ENCODE measurements at regions not wholly inside any gene's neighbourhood (a gene's known extent, or its start where the extent isn't known, plus 50 kb on each side); places are given as distances from the start of the nearest gene placed in this dataset.

DNA sequence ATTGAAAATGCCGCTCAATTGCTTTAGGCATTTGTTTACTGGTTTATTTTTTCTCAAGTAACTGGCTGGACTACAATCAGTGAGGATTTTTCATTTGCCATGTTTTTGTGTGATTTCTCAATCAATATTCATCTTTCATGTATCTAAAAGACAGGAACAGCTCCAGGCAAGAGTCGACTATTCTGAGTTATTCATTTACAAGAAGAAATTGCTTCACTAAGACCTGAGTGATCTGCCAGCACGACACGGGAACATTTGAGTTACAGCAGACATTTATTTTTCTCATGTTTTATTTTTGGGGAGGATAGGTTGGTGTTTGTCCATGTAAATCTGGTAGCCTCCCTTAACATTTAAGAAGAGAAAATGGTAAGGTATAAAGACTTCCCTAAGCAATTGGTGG is 124.1 kb downstream of the CBLN4 start:
- H3K79me2 ChIP-seq (ENCODE audit: control insufficient read depth, insufficient read depth, low read length), result no peaks in the 10 kb centered on the region
- FAIRE-seq (no peak), DNase-seq (ENCODE audit: low read depth, low spot score) (no peak), ATAC-seq (no peak)
- no peaks in the 10 kb centered on the region for H3K36me3 ChIP-seq (ENCODE audit: control insufficient read depth in 2 of 2, insufficient read depth in 2 of 2, low read length in 1 of 2)
- H3K4me2 ChIP-seq (ENCODE audit: control insufficient read depth, insufficient read depth), result no peak overlapping the region
- intact Hi-C loops (cut with micrococcal nuclease; ENCODE audit: unreplicated experiment), result no loop called here
- no peaks in the 10 kb centered on the region for H3K9me3 ChIP-seq (replicated peaks; ENCODE audit: control insufficient read depth, insufficient read depth, low read length)
- H4K20me1 ChIP-seq (ENCODE audit: control insufficient read depth, insufficient read depth), result no peaks in the 10 kb centered on the region
- CTCF ChIA-PET, result no interaction called here
- no TSS peak for BruUV-seq (replicated peaks)
- SMC1A ChIA-PET (ENCODE audit: uncharacterized antibody, unreplicated experiment), result no interaction called here
- H3K27ac ChIP-seq (ENCODE audit: control insufficient read depth, insufficient read depth), result no peak overlapping the region
- in situ Hi-C loops (cut with MboI), result no loop called here
- no peak overlapping the region for H3K9ac ChIP-seq (ENCODE audit: control insufficient read depth, insufficient read depth, low read length)
- H3K4me1 ChIP-seq (ENCODE audit: control insufficient read depth, insufficient read depth, low read length), result no peaks in the 10 kb centered on the region
- WGBS (ENCODE audit: insufficient coverage, insufficient replicate concordance, low lambda C conversion rate, missing lambda C conversion rate), result 29% methylated on average over 4 of the region's 4 CpGs
- POLR2A ChIA-PET, result no interaction called here
- H2AFZ ChIP-seq (ENCODE audit: control insufficient read depth, low read depth, low read length), result no peak overlapping the region
- no peaks in the 10 kb centered on the region for H3K27me3 ChIP-seq (replicated peaks in 1 of 2; ENCODE audit: control insufficient read depth in 2 of 2, insufficient read depth in 2 of 2, low read length in 1 of 2)
- no peak overlapping the region for H3K4me3 ChIP-seq
- TF ChIP-seq RUNX3 (IDR thresholded peaks at IDR 0.05; ENCODE audit: low read length), result no peak
- TF ChIP-seq, protein P1, sequence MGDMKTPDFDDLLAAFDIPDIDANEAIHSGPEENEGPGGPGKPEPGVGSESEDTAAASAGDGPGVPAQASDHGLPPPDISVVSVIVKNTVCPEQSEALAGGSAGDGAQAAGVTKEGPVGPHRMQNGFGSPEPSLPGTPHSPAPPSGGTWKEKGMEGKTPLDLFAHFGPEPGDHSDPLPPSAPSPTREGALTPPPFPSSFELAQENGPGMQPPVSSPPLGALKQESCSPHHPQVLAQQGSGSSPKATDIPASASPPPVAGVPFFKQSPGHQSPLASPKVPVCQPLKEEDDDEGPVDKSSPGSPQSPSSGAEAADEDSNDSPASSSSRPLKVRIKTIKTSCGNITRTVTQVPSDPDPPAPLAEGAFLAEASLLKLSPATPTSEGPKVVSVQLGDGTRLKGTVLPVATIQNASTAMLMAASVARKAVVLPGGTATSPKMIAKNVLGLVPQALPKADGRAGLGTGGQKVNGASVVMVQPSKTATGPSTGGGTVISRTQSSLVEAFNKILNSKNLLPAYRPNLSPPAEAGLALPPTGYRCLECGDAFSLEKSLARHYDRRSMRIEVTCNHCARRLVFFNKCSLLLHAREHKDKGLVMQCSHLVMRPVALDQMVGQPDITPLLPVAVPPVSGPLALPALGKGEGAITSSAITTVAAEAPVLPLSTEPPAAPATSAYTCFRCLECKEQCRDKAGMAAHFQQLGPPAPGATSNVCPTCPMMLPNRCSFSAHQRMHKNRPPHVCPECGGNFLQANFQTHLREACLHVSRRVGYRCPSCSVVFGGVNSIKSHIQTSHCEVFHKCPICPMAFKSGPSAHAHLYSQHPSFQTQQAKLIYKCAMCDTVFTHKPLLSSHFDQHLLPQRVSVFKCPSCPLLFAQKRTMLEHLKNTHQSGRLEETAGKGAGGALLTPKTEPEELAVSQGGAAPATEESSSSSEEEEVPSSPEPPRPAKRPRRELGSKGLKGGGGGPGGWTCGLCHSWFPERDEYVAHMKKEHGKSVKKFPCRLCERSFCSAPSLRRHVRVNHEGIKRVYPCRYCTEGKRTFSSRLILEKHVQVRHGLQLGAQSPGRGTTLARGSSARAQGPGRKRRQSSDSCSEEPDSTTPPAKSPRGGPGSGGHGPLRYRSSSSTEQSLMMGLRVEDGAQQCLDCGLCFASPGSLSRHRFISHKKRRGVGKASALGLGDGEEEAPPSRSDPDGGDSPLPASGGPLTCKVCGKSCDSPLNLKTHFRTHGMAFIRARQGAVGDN (IDR thresholded peaks at IDR 0.05), result no peak
- no peak for TF ChIP-seq ATF3 (IDR thresholded peaks at IDR 0.05; ENCODE audit: borderline replicate concordance, extremely low read depth, low read depth, low read length)
- TF ChIP-seq, protein P2, sequence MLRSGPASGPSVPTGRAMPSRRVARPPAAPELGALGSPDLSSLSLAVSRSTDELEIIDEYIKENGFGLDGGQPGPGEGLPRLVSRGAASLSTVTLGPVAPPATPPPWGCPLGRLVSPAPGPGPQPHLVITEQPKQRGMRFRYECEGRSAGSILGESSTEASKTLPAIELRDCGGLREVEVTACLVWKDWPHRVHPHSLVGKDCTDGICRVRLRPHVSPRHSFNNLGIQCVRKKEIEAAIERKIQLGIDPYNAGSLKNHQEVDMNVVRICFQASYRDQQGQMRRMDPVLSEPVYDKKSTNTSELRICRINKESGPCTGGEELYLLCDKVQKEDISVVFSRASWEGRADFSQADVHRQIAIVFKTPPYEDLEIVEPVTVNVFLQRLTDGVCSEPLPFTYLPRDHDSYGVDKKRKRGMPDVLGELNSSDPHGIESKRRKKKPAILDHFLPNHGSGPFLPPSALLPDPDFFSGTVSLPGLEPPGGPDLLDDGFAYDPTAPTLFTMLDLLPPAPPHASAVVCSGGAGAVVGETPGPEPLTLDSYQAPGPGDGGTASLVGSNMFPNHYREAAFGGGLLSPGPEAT (IDR thresholded peaks at IDR 0.05; ENCODE audit: low read depth), result no peak
- TF ChIP-seq JUND (IDR thresholded peaks at IDR 0.05; ENCODE audit: low read depth, low read length), result no peak
- no peak for TF ChIP-seq BACH1 (IDR thresholded peaks at IDR 0.05; ENCODE audit: borderline replicate concordance)
- no peak for TF ChIP-seq MTA3 (IDR thresholded peaks at IDR 0.05; ENCODE audit: borderline replicate concordance, low read length)
- TF ChIP-seq STAT1 (conservative IDR thresholded peaks at IDR 0.05), result no peak
- TF ChIP-seq, protein P3, sequence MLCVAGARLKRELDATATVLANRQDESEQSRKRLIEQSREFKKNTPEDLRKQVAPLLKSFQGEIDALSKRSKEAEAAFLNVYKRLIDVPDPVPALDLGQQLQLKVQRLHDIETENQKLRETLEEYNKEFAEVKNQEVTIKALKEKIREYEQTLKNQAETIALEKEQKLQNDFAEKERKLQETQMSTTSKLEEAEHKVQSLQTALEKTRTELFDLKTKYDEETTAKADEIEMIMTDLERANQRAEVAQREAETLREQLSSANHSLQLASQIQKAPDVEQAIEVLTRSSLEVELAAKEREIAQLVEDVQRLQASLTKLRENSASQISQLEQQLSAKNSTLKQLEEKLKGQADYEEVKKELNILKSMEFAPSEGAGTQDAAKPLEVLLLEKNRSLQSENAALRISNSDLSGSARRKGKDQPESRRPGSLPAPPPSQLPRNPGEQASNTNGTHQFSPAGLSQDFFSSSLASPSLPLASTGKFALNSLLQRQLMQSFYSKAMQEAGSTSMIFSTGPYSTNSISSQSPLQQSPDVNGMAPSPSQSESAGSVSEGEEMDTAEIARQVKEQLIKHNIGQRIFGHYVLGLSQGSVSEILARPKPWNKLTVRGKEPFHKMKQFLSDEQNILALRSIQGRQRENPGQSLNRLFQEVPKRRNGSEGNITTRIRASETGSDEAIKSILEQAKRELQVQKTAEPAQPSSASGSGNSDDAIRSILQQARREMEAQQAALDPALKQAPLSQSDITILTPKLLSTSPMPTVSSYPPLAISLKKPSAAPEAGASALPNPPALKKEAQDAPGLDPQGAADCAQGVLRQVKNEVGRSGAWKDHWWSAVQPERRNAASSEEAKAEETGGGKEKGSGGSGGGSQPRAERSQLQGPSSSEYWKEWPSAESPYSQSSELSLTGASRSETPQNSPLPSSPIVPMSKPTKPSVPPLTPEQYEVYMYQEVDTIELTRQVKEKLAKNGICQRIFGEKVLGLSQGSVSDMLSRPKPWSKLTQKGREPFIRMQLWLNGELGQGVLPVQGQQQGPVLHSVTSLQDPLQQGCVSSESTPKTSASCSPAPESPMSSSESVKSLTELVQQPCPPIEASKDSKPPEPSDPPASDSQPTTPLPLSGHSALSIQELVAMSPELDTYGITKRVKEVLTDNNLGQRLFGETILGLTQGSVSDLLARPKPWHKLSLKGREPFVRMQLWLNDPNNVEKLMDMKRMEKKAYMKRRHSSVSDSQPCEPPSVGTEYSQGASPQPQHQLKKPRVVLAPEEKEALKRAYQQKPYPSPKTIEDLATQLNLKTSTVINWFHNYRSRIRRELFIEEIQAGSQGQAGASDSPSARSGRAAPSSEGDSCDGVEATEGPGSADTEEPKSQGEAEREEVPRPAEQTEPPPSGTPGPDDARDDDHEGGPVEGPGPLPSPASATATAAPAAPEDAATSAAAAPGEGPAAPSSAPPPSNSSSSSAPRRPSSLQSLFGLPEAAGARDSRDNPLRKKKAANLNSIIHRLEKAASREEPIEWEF (IDR thresholded peaks at IDR 0.05; ENCODE audit: insufficient replicate concordance, low read depth, low read length), result no peak
- TF ChIP-seq ESRRA (IDR thresholded peaks at IDR 0.05; ENCODE audit: low read length), result no peak
- TF ChIP-seq EP300 (IDR thresholded peaks at IDR 0.05; ENCODE audit: borderline replicate concordance in 1 of 2, control insufficient read depth in 1 of 2, low read depth in 2 of 2, low read length in 2 of 2), result no peak
- TF ChIP-seq CBFB (IDR thresholded peaks at IDR 0.05; ENCODE audit: low read depth), result no peak
- TF ChIP-seq SMC3 (IDR thresholded peaks at IDR 0.05; ENCODE audit: borderline replicate concordance, low read length), result no peak
- no peak for TF ChIP-seq CEBPB (IDR thresholded peaks at IDR 0.05; ENCODE audit: borderline replicate concordance in 1 of 2, low read depth in 2 of 2, low read length in 2 of 2)
- RAD21 ChIA-PET (ENCODE audit: unreplicated experiment), result no interaction called here

Data from GM12878 (cell line).